Trophoblast cell (in vitro differentiated cells and primary cell): ENCODE measurements at regions not wholly inside any gene's neighbourhood (a gene's known extent, or its start where the extent isn't known, plus 50 kb on each side); places are given as distances from the start of the nearest gene placed in this dataset.

Source experiments
- DNase-seq, 2 donors: peaks; one replicate each; pipeline ENCODE4 v3.0.0-alpha.2; 2016
- H2AFZ ChIP-seq: 2 replicates; pipeline ENCODE4 v1.6.1; 2013; ENCODE audit warnings: low read length, moderate library complexity, mild to moderate bottlenecking; ENCODE audit not compliant: insufficient read depth, poor library complexity
- H2AK5ac ChIP-seq: 2 replicates; pipeline ENCODE4 v1.6.1; 2013; ENCODE audit warnings: mild to moderate bottlenecking, low read length
- H2BK120ac ChIP-seq: 2 replicates; pipeline ENCODE4 v1.6.1; 2013; ENCODE audit warnings: low read length, mild to moderate bottlenecking, moderate library complexity; ENCODE audit not compliant: insufficient read depth, poor library complexity
- H2BK12ac ChIP-seq: 2 replicates; pipeline ENCODE4 v1.6.1; 2013; ENCODE audit warnings: mild to moderate bottlenecking, low read length, moderate library complexity
- H2BK5ac ChIP-seq: 2 replicates; pipeline ENCODE4 v1.6.1; 2013; ENCODE audit warnings: low read length, low read depth, moderate library complexity, mild to moderate bottlenecking; ENCODE audit not compliant: poor library complexity
- H3K14ac ChIP-seq: 2 replicates; pipeline ENCODE4 v1.6.1; 2013; ENCODE audit warnings: mild to moderate bottlenecking, low read length
- H3K18ac ChIP-seq: 2 replicates; pipeline ENCODE4 v1.6.1; 2013; ENCODE audit warnings: mild to moderate bottlenecking, low read length
- H3K23ac ChIP-seq: 2 replicates; pipeline ENCODE4 v1.6.1; 2013; ENCODE audit warnings: low read length
- H3K27ac ChIP-seq: 2 replicates; pipeline ENCODE4 v1.5.1; 2013; ENCODE audit warnings: low read depth, mild to moderate bottlenecking, inconsistent platforms, low read length, moderate library complexity
- H3K27me3 ChIP-seq: 2 replicates; pipeline ENCODE4 v1.6.1; 2013; ENCODE audit warnings: inconsistent platforms, mild to moderate bottlenecking, low read length, moderate library complexity; ENCODE audit not compliant: insufficient read depth
- H3K36me3 ChIP-seq, 2 experiments: 1 replicate in 1 of 2; 2 replicates in 1 of 2; pipeline ENCODE4 v1.6.1; 2013; ENCODE audit warnings: low read length in 2 of 2, mild to moderate bottlenecking in 2 of 2, moderate library complexity in 1 of 2; ENCODE audit not compliant: insufficient read depth in 2 of 2, control insufficient read depth in 1 of 2
- H3K4ac ChIP-seq: 2 replicates; pipeline ENCODE4 v1.6.1; 2013; ENCODE audit warnings: low read depth, mild to moderate bottlenecking, low read length, moderate library complexity
- H3K4me1 ChIP-seq, 2 experiments: 1 replicate in 1 of 2; 2 replicates in 1 of 2; pipeline ENCODE4 v1.6.1; 2013; ENCODE audit warnings: low read length in 2 of 2, mild to moderate bottlenecking in 2 of 2, moderate library complexity in 1 of 2; ENCODE audit not compliant: insufficient read depth in 2 of 2, control insufficient read depth in 1 of 2
- H3K4me2 ChIP-seq: 2 replicates; pipeline ENCODE4 v1.6.1; 2013; ENCODE audit warnings: inconsistent platforms, mild to moderate bottlenecking, low read length, moderate library complexity
- H3K4me3 ChIP-seq: 2 replicates; pipeline ENCODE4 v1.5.1; 2013; ENCODE audit warnings: mild to moderate bottlenecking, low read depth, low read length, inconsistent platforms
- H3K79me1 ChIP-seq: one replicate; pipeline ENCODE4 v1.6.1; 2013; ENCODE audit warnings: low read length
- H3K79me2 ChIP-seq: 2 replicates; pipeline ENCODE4 v1.6.1; 2013; ENCODE audit warnings: low read length, mild to moderate bottlenecking; ENCODE audit not compliant: control insufficient read depth, insufficient read depth, poor library complexity
- H3K9ac ChIP-seq: 2 replicates; pipeline ENCODE4 v1.6.1; 2013; ENCODE audit warnings: mild to moderate bottlenecking, low read length
- H3K9me3 ChIP-seq: 2 replicates; pipeline ENCODE4 v1.6.1; 2013; ENCODE audit warnings: low read depth, mild to moderate bottlenecking, control low read depth, inconsistent platforms, low read length; ENCODE audit not compliant: insufficient read depth
- H4K12ac ChIP-seq: 2 replicates; pipeline ENCODE4 v1.6.1; 2013; ENCODE audit warnings: low read depth, mild to moderate bottlenecking, low read length, moderate library complexity
- H4K8ac ChIP-seq: 2 replicates; pipeline ENCODE4 v1.6.1; 2013; ENCODE audit warnings: low read depth, mild to moderate bottlenecking, low read length, moderate library complexity
- H4K91ac ChIP-seq: one replicate; pipeline ENCODE4 v1.6.1; 2013; ENCODE audit warnings: low read depth, mild to moderate bottlenecking, low read length, moderate library complexity
- WGBS: extraction: QIAGEN DNeasy Blood & Tissue Kit; methylation state at CpG from one replicate; pipeline ENCODE4 v1.1.7; 2013; ENCODE audit warnings: missing lambda C conversion rate; ENCODE audit not compliant: insufficient read length, insufficient coverage; ENCODE audit errors: extremely low coverage; 5-methylcytosine and 5-hydroxymethylcytosine counted together

DNA sequence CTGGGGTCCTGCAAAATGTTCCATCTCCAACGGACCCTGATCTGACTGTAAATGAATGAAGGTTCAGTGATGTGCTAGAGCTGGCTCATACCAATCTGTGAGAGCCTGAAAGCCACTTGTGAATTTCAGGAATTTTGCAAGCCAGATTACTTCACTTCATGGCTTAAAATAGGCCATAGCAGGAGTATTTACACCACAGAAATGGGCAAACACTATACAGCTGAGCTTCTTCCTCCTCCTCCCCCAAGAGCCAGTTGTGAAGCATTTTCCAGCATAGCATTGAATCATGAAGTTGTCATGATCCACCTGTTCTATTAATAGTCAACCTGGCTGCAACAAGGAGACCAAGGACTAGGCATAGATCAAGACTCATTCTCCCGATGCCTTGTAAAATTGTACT, 141.3 kb upstream of the RASSF8 start:
- no peaks in the 10 kb centered on the region for H3K9me3 ChIP-seq
- no peak overlapping the region for H4K8ac ChIP-seq
- H3K18ac ChIP-seq, result no peak overlapping the region
- no peak overlapping the region for H3K4me3 ChIP-seq
- no peak overlapping the region for H2BK12ac ChIP-seq
- H3K79me1 ChIP-seq, result no peaks in the 10 kb centered on the region
- no peaks in the 10 kb centered on the region for H3K79me2 ChIP-seq
- no peaks in the 10 kb centered on the region for H3K27me3 ChIP-seq
- no peak overlapping the region for H4K12ac ChIP-seq
- no peak overlapping the region for H2BK120ac ChIP-seq
- H4K91ac ChIP-seq, result no peak overlapping the region
- no peak overlapping the region for H3K9ac ChIP-seq
- no peak overlapping the region for H3K27ac ChIP-seq
- no peak overlapping the region for H3K4me2 ChIP-seq
- no peak overlapping the region for H3K14ac ChIP-seq
- peaks cover 6% of the 10 kb centered on the region in 2 experiments for H3K4me1 ChIP-seq
- WGBS, result no CpG with 5 or more reads among the region's 2 CpGs
- no peak overlapping the region for H2BK5ac ChIP-seq
- H3K4ac ChIP-seq, result no peak overlapping the region
- peak; percentile 13 to 73 for DNase-seq
- H3K36me3 ChIP-seq, result no peaks in the 10 kb centered on the region
- H2AFZ ChIP-seq, result no peak overlapping the region
- H3K23ac ChIP-seq, result no peak overlapping the region
- H2AK5ac ChIP-seq, result no peak overlapping the region

DNA sequence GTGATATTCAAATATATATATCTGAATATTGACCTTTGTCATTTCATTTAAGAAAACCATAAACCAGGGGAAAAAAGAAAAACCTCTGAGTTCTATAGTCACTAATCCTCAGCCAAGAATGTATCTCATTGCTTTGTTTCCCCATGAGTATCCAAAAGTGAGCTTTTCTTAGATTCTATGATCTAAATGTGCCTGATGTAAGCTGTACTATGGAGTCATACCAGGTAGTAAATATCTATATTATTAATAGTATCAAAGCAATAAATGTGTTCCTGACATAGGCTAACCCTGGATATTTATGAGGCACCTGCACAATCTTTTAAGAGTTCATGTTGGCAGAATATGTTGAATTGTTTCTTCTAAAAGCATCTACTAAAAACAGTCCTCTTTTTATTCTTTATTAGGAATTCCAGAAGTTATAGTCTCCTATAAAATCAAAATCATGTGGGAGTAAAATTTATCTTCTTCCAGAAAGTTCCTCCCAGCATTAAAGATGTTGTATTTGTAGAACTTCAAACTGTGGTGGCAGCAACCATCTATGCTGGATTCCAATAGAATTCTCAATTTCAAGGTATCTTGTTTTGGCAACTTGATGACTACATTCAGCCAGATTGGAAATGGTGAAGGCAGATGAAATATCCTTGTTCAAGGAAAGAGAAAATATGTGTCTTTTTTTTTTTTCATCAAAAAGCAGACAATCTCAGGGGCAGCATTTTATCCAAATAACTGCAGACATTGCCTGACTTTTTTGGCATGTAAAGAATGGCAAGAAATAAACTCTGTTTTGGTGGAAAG, 139.7 kb upstream of the RASSF8 start:
- Histone ChIP-seq H4K12ac (no peak overlapping the region), H4K91ac (no peak overlapping the region), H3K4me3 (no peak overlapping the region), H3K27me3 (no peaks in the 10 kb centered on the region), H3K14ac (no peak overlapping the region), H4K8ac (no peak overlapping the region), H2AFZ (no peak overlapping the region), H2AK5ac (no peak overlapping the region), H3K23ac (no peak overlapping the region), H2BK12ac (no peak overlapping the region), H3K4me2 (no peak overlapping the region), H3K18ac (no peak overlapping the region), H3K9ac (no peak overlapping the region), H3K4me1 (peaks cover 6% of the 10 kb centered on the region in 2 experiments), H2BK120ac (no peak overlapping the region), H3K9me3 (no peaks in the 10 kb centered on the region), H3K36me3 (no peaks in the 10 kb centered on the region), H3K4ac (no peak overlapping the region), H3K27ac (no peak overlapping the region), H2BK5ac (no peak overlapping the region), H3K79me1 (no peaks in the 10 kb centered on the region), H3K79me2 (no peaks in the 10 kb centered on the region)
- DNase-seq, result no peak

- no peak overlapping the region for H2AFZ ChIP-seq
Measured at GRCh38 chr12:25819691-25820090, 138.8 kb upstream of the RASSF8 start.

GRCh38 chr12:25822281-25822680, 136.2 kb upstream of the RASSF8 start:
- no peaks in the 10 kb centered on the region for H3K79me1 ChIP-seq
- no peaks in the 10 kb centered on the region for H3K27me3 ChIP-seq
- DNase-seq, result no peak
- H2BK5ac ChIP-seq, result no peak overlapping the region
- H4K12ac ChIP-seq, result no peak overlapping the region
- H3K9ac ChIP-seq, result no peak overlapping the region
- no peaks in the 10 kb centered on the region for H3K36me3 ChIP-seq
- H3K27ac ChIP-seq, result no peak overlapping the region
- no peak overlapping the region for H3K4me2 ChIP-seq
- no CpG with 5 or more reads among the region's 3 CpGs for WGBS
- H3K18ac ChIP-seq, result no peak overlapping the region
- no peak overlapping the region for H2BK120ac ChIP-seq
- H4K91ac ChIP-seq, result no peak overlapping the region
- no peak overlapping the region for H3K14ac ChIP-seq
- no peak overlapping the region for H4K8ac ChIP-seq
- H2AFZ ChIP-seq, result no peak overlapping the region
- no peaks in the 10 kb centered on the region for H3K79me2 ChIP-seq
- no peak overlapping the region for H3K4ac ChIP-seq
- no peak overlapping the region for H2BK12ac ChIP-seq
- H2AK5ac ChIP-seq, result no peak overlapping the region
- H3K4me1 ChIP-seq, result peaks cover 6 to 9% of the 10 kb centered on the region in 2 experiments
- no peaks in the 10 kb centered on the region for H3K9me3 ChIP-seq
- H3K23ac ChIP-seq, result no peak overlapping the region
- H3K4me3 ChIP-seq, result no peak overlapping the region

More at GRCh38 chr12:25819691-25820090, 138.8 kb upstream of the RASSF8 start:
- H2BK5ac ChIP-seq, result no peak overlapping the region
- H3K9ac ChIP-seq, result no peak overlapping the region
- H3K27ac ChIP-seq, result no peak overlapping the region
- H3K18ac ChIP-seq, result no peak overlapping the region
- no peak overlapping the region for H4K91ac ChIP-seq
- H3K79me2 ChIP-seq, result no peaks in the 10 kb centered on the region
- H4K8ac ChIP-seq, result no peak overlapping the region
- no CpG with 5 or more reads among the region's 11 CpGs for WGBS
- H3K27me3 ChIP-seq, result no peaks in the 10 kb centered on the region
- H3K4me2 ChIP-seq, result no peak overlapping the region
- H2AK5ac ChIP-seq, result no peak overlapping the region
- H2BK12ac ChIP-seq, result no peak overlapping the region
- H3K79me1 ChIP-seq, result no peaks in the 10 kb centered on the region
- no peak overlapping the region for H3K23ac ChIP-seq
- no peak overlapping the region for H4K12ac ChIP-seq
- no peak for DNase-seq
- H3K36me3 ChIP-seq, result no peaks in the 10 kb centered on the region
- no peak overlapping the region for H2BK120ac ChIP-seq
- no peak overlapping the region for H3K4me3 ChIP-seq
- H3K4ac ChIP-seq, result no peak overlapping the region
- no peak overlapping the region for H3K14ac ChIP-seq
- no peaks in the 10 kb centered on the region for H3K9me3 ChIP-seq
- peaks cover 6% of the 10 kb centered on the region in 2 experiments for H3K4me1 ChIP-seq
